IMR-90 (cell line): ENCODE measurements at regions not wholly inside any gene's neighbourhood (a gene's known extent, or its start where the extent isn't known, plus 50 kb on each side); places are given as distances from the start of the nearest gene placed in this dataset.

Experiments used
- ATAC-seq: fragments of 200-7000 bp; cut with Tn5 transposase; 2 replicates; pipeline ENCODE4 v1.9.1; 2020; ENCODE audit warnings: low read depth, mild to moderate bottlenecking, moderate library complexity
- BruUV-seq: library from RNA; stranded (reverse); fragments of 400-500 nt; replicated peaks from 2 replicates; lab custom pipeline; 2021; lab: Mats Ljungman, UMichigan
- CTCF ChIA-PET: fragments of 300-600 bp; formaldehyde crosslinking; extraction: SDS; loops from one replicate; lab custom pipeline; 2021; ENCODE audit warnings: antibody characterized with exemption; lab: Yijun Ruan, JAX
- POLR2A ChIA-PET: fragments of 300-600 bp; sonication (Branson Sonifier 250); formaldehyde crosslinking; loops from one replicate; lab custom pipeline; 2022; ENCODE audit warnings: antibody characterized with exemption; ENCODE audit not compliant: unreplicated experiment; lab: Charles Lee
- DNase-seq: peaks from one replicate; pipeline ENCODE4 v3.0.0; 2013
- H2AFZ ChIP-seq: replicated peaks from 2 replicates; pipeline ENCODE3; 2013; ENCODE audit warnings: low read length, mild to moderate bottlenecking; ENCODE audit not compliant: poor library complexity
- H2AK5ac ChIP-seq: 2 replicates; pipeline ENCODE4 v1.6.1; 2013; ENCODE audit warnings: low read depth, low read length, inconsistent platforms
- H2AK9ac ChIP-seq: replicated peaks from 2 replicates; pipeline ENCODE3; 2013; ENCODE audit warnings: mild to moderate bottlenecking, low read depth, low read length, moderate library complexity; ENCODE audit not compliant: poor library complexity
- H2BK120ac ChIP-seq: 2 replicates; pipeline ENCODE4 v1.6.1; 2013; ENCODE audit warnings: low read depth, low read length, inconsistent platforms
- H2BK15ac ChIP-seq: 3 replicates; pipeline ENCODE4 v1.6.1; 2013; ENCODE audit warnings: low read depth, low read length, inconsistent platforms
- H2BK20ac ChIP-seq: 2 replicates; pipeline ENCODE4 v1.6.1; 2013; ENCODE audit warnings: low read depth, mild to moderate bottlenecking, inconsistent platforms, low read length, moderate library complexity
- H2BK5ac ChIP-seq: 2 replicates; pipeline ENCODE4 v1.6.1; 2013; ENCODE audit warnings: mild to moderate bottlenecking, low read depth, low read length, inconsistent platforms; ENCODE audit not compliant: poor library complexity, severe bottlenecking
- H3K14ac ChIP-seq: replicated peaks from 2 replicates; pipeline ENCODE4 v1.6.1; 2013; ENCODE audit warnings: low read depth, low read length, inconsistent platforms
- H3K18ac ChIP-seq: 2 replicates; pipeline ENCODE4 v1.6.1; 2013; ENCODE audit warnings: low read depth, low read length, control low read depth
- H3K23ac ChIP-seq: 2 replicates; pipeline ENCODE4 v1.6.1; 2013; ENCODE audit warnings: low read depth, low read length, inconsistent platforms
- H3K27ac ChIP-seq: 2 replicates; pipeline ENCODE4 v1.5.1; 2013; ENCODE audit warnings: mild to moderate bottlenecking, control low read depth, low read length; ENCODE audit not compliant: insufficient read depth
- H3K27me3 ChIP-seq: 2 replicates; pipeline ENCODE4 v1.6.1; 2013; ENCODE audit warnings: low read length; ENCODE audit not compliant: control insufficient read depth, insufficient read depth
- H3K36me3 ChIP-seq: 2 replicates; pipeline ENCODE4 v1.6.1; 2013; ENCODE audit warnings: low read length, mixed read lengths; ENCODE audit not compliant: control insufficient read depth, insufficient read depth
- H3K4ac ChIP-seq: 2 replicates; pipeline ENCODE4 v1.6.1; 2013; ENCODE audit warnings: low read depth, low read length, inconsistent platforms
- H3K4me1 ChIP-seq: 2 replicates; pipeline ENCODE4 v1.6.1; 2013; ENCODE audit warnings: low read length, mixed read lengths; ENCODE audit not compliant: control insufficient read depth, insufficient read depth
- H3K4me2 ChIP-seq: 2 replicates; pipeline ENCODE4 v1.6.1; 2013; ENCODE audit warnings: low read depth, mild to moderate bottlenecking, control low read depth, low read length, moderate library complexity
- H3K4me3 ChIP-seq: 2 replicates; pipeline ENCODE4 v1.5.1; 2013; ENCODE audit warnings: low read depth, mild to moderate bottlenecking, control low read depth, low read length, moderate library complexity; ENCODE audit not compliant: insufficient read depth
- H3K56ac ChIP-seq: 2 replicates; pipeline ENCODE4 v1.6.1; 2013; ENCODE audit warnings: low read length, inconsistent platforms; ENCODE audit not compliant: insufficient read depth; ENCODE audit errors: extremely low read depth
- H3K79me1 ChIP-seq, 2 experiments: 2 replicates each; pipeline ENCODE4 v1.6.1; 2013; ENCODE audit warnings: low read length in 2 of 2, inconsistent platforms in 1 of 2, low read depth in 1 of 2
- H3K9ac ChIP-seq: 2 replicates; pipeline ENCODE4 v1.6.1; 2013; ENCODE audit warnings: low read depth, low read length, control low read depth
- H3K9me1 ChIP-seq: 2 replicates; pipeline ENCODE4 v1.6.1; 2013; ENCODE audit warnings: low read length, inconsistent platforms; ENCODE audit not compliant: insufficient read depth
- H3K9me3 ChIP-seq: 2 replicates; pipeline ENCODE4 v1.6.1; 2013; ENCODE audit warnings: low read length; ENCODE audit not compliant: control insufficient read depth, insufficient read depth
- H4K20me1 ChIP-seq: 2 replicates; pipeline ENCODE4 v1.6.1; 2013; ENCODE audit warnings: low read length, inconsistent platforms; ENCODE audit not compliant: insufficient read depth
- H4K5ac ChIP-seq: 2 replicates; pipeline ENCODE4 v1.6.1; 2013; ENCODE audit warnings: mild to moderate bottlenecking, low read depth, low read length, control low read depth
- H4K8ac ChIP-seq, 2 experiments: 2 replicates each; pipeline ENCODE4 v1.6.1; 2013; ENCODE audit warnings: low read depth in 2 of 2, low read length in 2 of 2, control low read depth in 1 of 2, inconsistent platforms in 1 of 2
- H4K91ac ChIP-seq: 2 replicates; pipeline ENCODE4 v1.6.1; 2013; ENCODE audit warnings: low read depth, low read length, inconsistent platforms; ENCODE audit not compliant: insufficient read depth
- BHLHE40 ChIP-seq: fragments of 150-350 bp; IDR thresholded peaks from 2 replicates; pipeline ENCODE4 v1.6.1; 2016; ENCODE audit warnings: mild to moderate bottlenecking, low read depth, low read length
- CHD1 ChIP-seq: IDR thresholded peaks from 2 replicates; pipeline ENCODE4 v1.6.1; 2012; ENCODE audit warnings: low read depth, low read length, improper control_type of control experiment
- FOS ChIP-seq: fragments of 150-350 bp; IDR thresholded peaks from 2 replicates; pipeline ENCODE4 v1.6.1; 2016; ENCODE audit warnings: low read depth, low read length
- MAZ ChIP-seq: IDR thresholded peaks from 2 replicates; pipeline ENCODE4 v1.6.1; 2012; ENCODE audit warnings: low read depth, mild to moderate bottlenecking, low read length, improper control_type of control experiment, moderate library complexity, borderline replicate concordance
- RAD21 ChIP-seq: IDR thresholded peaks from 2 replicates; pipeline ENCODE4 v1.6.1; 2012; ENCODE audit warnings: low read length, improper control_type of control experiment
- WGBS, 2 experiments: methylation state at CpG; one replicate each; pipeline versions ENCODE4 v1.1.5 to v1.1.7; 2013; ENCODE audit warnings: missing lambda C conversion rate in 2 of 2; ENCODE audit not compliant: insufficient read length in 1 of 2; ENCODE audit errors: extremely low coverage in 2 of 2; 5-methylcytosine and 5-hydroxymethylcytosine counted together
- dilution Hi-C: fragments of 300-500 bp; cut with HindIII; formaldehyde crosslinking; loops from one replicate; pipeline ENCODE4 v1.14.3; 2018; ENCODE audit warnings: low sequenced_read_pairs; ENCODE audit not compliant: unreplicated experiment
- in situ Hi-C: fragments of 300-500 bp; cut with MboI; formaldehyde crosslinking; loops from 3 replicates; pipeline ENCODE4 v1.14.3; 2019; ENCODE audit warnings: low sequenced_read_pairs, inconsistent platforms, mixed read lengths
- intact Hi-C: fragments of 100-400 bp; cut with micrococcal nuclease; formaldehyde crosslinking; loops from 2 replicates; pipeline ENCODE4 v1.10.0; 2022
- TF ChIP-seq, protein P1 (sequence below): fragments of 150-350 bp; IDR thresholded peaks from 2 replicates; pipeline ENCODE4 v1.6.1; 2016; ENCODE audit warnings: low read depth, mild to moderate bottlenecking, low read length, moderate library complexity, borderline replicate concordance

DNA sequence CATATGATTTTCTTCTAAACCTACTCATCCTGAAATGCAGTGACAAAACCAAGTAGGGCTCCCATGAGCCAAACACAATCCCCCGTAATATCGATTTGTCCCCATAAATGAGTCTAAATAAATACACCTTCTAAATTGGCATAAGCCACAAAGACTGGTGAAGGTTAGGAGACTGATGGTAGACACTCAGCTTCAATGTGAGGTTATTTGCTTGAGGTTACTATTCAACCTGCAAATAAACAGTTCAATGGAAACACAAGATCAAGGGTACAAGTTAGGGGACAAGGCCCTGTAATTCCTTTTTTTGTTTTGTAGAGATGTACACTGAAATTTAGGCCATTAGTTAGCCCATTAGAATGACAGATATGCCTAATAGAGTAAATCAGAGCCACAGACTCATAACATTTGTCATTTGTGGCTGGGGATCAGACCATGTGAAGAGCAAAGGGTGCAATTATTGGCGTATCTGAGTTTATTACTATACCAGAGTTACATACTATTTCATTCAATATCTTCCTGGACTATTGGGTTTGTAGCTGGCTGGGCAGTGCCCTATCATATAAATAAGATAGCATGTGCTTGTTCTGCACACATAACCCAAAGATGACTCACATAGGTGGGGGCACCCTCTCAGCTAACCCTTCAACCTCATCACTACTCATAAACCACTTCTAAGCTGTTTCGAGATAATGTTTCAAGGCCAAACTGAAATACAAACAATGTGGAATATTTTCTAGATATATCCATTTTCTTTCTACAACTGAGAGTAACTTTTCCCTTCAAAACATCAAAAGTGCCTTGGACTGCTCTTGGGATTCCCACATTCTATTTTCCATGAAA, 695.3 kb downstream of the KCNA4 start:
- H3K4me1 ChIP-seq: peaks cover 23% of the 10 kb centered on the region
- ChIA-PET CTCF (no interaction called here), POLR2A (no interaction called here)
- peak overlapping the region; percentile 40; the same call in 1 of the 2 replicates for H3K9ac ChIP-seq
- H4K5ac ChIP-seq: peak overlapping the region; percentile 92
- ATAC-seq: peak; percentile 57
- intact Hi-C loops: no loop called here
- H2AK9ac ChIP-seq: no peak overlapping the region
- peak overlapping the region; percentile 99 for H3K18ac ChIP-seq
- H2AK5ac ChIP-seq: peak overlapping the region; percentile 81
- H3K9me1 ChIP-seq: no peaks in the 10 kb centered on the region; the same call in 1 of the 2 replicates
- in situ Hi-C loops: loop anchor here (10.0 kb wide), 1 partner anchor 147 kb away; no protein-coding TSS in a partner anchor
- H3K4me2 ChIP-seq: no peak overlapping the region; the same call in 1 of the 2 replicates
- peak overlapping the region; percentile 84 for H3K14ac ChIP-seq
- no CpG with 5 or more reads among the region's 4 CpGs for WGBS, 2 experiments
- no peaks in the 10 kb centered on the region for H4K20me1 ChIP-seq
- no TSS peak for BruUV-seq
- no peaks in the 10 kb centered on the region for H3K9me3 ChIP-seq
- peak overlapping the region; percentile 94 for H2BK120ac ChIP-seq
- TF ChIP-seq FOS (peak; percentile 79), RAD21 (no peak), BHLHE40 (0 out of 2 replicates have a peak, but pooled peaks have one; percentile 48), MAZ (peak; percentile 75; the same call in 1 of the 2 replicates), CHD1 (no peak)
- TF ChIP-seq, protein P1, sequence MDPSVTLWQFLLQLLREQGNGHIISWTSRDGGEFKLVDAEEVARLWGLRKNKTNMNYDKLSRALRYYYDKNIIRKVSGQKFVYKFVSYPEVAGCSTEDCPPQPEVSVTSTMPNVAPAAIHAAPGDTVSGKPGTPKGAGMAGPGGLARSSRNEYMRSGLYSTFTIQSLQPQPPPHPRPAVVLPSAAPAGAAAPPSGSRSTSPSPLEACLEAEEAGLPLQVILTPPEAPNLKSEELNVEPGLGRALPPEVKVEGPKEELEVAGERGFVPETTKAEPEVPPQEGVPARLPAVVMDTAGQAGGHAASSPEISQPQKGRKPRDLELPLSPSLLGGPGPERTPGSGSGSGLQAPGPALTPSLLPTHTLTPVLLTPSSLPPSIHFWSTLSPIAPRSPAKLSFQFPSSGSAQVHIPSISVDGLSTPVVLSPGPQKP: no peak
- peak overlapping the region; percentile 88 for H3K4ac ChIP-seq
- peak overlapping the region; percentile 82 for H3K23ac ChIP-seq
- peak overlapping the region; percentile 81 for H3K56ac ChIP-seq
- peak overlapping the region; percentile 90 to 91 for H4K8ac ChIP-seq
- peak overlapping the region; percentile 78 for H3K27ac ChIP-seq
- H2AFZ ChIP-seq: no peak overlapping the region
- H2BK5ac ChIP-seq: peak overlapping the region; percentile 94
- DNase-seq: peak; percentile 94
- H3K79me1 ChIP-seq: peaks cover 4% of the 10 kb centered on the region in 2 experiments; a peak in 2 of 4 replicates
- dilution Hi-C loops: no loop called here
- H3K36me3 ChIP-seq: no peaks in the 10 kb centered on the region; the same call in 1 of the 2 replicates
- H4K91ac ChIP-seq: peak overlapping the region; percentile 95
- no peak overlapping the region for H3K4me3 ChIP-seq
- H3K27me3 ChIP-seq: no peaks in the 10 kb centered on the region
- H2BK20ac ChIP-seq: peak overlapping the region; percentile 98
- H2BK15ac ChIP-seq: peak overlapping the region; percentile 94
